ENCODE measurements at regions not wholly inside any gene's neighbourhood (a gene's known extent, or its start where the extent isn't known, plus 50 kb on each side); places are given as distances from the start of the nearest gene placed in this dataset.

DNA sequence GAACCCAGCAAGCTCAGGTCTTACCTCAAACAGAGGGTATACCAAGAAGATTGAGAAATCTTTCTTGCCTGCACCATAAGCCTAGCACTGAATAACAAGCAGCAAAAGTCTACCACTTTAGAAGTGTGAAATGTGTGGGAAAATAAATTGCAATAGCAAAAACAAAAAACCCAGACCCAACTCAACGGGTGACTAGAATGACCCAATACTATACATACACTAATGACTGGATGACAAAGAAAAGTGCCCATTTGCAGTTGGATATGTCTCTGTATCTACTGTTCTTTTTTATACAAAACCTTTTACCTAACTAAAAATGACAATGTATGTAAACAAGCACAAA is 950.6 kb downstream of the TRIB2 start:
- TF ChIP-seq SUZ12 (IDR thresholded peaks at IDR 0.05; ENCODE audit: extremely low read depth, insufficient read depth, insufficient read length), result no peak
- TF ChIP-seq ZNF274 (IDR thresholded peaks at IDR 0.05; ENCODE audit: low read depth, low read length), result no peak

Measured in NT2/D1 (cell line).